H7 (cell line): ENCODE measurements at regions not wholly inside any gene's neighbourhood (a gene's known extent, or its start where the extent isn't known, plus 50 kb on each side); places are given as distances from the start of the nearest gene placed in this dataset.
"Not testable (repeated sequence)": the region's sequence is repeated elsewhere in the genome, so short reads cannot be mapped to it uniquely, and the experiment has no call there.

Experiments used
- DNase-seq: peaks from one replicate; pipeline ENCODE4 v3.0.0; 2012
- H3K27me3 ChIP-seq: 2 replicates; pipeline ENCODE4 v1.6.0; 2011; ENCODE audit warnings: mild to moderate bottlenecking, low read length; ENCODE audit not compliant: control insufficient read depth, insufficient read depth
- H3K36me3 ChIP-seq: replicated peaks from 2 replicates; pipeline ENCODE4 v1.5.1; 2011; ENCODE audit warnings: low read length; ENCODE audit not compliant: control insufficient read depth, insufficient read depth
- H3K4me3 ChIP-seq: 2 replicates; pipeline ENCODE4 v1.5.1; 2011; ENCODE audit warnings: low read depth, mild to moderate bottlenecking, control low read depth, low read length, moderate library complexity; ENCODE audit not compliant: insufficient read depth

GRCh38 chr7:27438881-27439589, 196.4 kb downstream of the EVX1 start:
- Histone ChIP-seq H3K36me3 (no peaks in the 10 kb centered on the region), H3K4me3 (no peak overlapping the region), H3K27me3 (no peaks in the 10 kb centered on the region)
- no peak for DNase-seq

GRCh38 chr7:27442455-27442854, 199.9 kb downstream of the EVX1 start:
- no peak for DNase-seq
- no peaks in the 10 kb centered on the region for H3K36me3 ChIP-seq

GRCh38 chr7:27449046-27449445, 206.4 kb downstream of the EVX1 start:
- not testable (repeated sequence) for DNase-seq, H3K36me3 ChIP-seq, H3K4me3 ChIP-seq, H3K27me3 ChIP-seq

More at GRCh38 chr7:27442455-27442854, 199.9 kb downstream of the EVX1 start:
- H3K4me3 ChIP-seq, result no peak overlapping the region
- no peaks in the 10 kb centered on the region for H3K27me3 ChIP-seq

- Histone ChIP-seq H3K4me3 (no peak overlapping the region), H3K36me3 (no peaks in the 10 kb centered on the region), H3K27me3 (no peaks in the 10 kb centered on the region)
- no peak for DNase-seq
Measured at GRCh38 chr7:27453702-27454405, 208.8 kb downstream of the HIBADH start.

GRCh38 chr7:27457120-27457519, 205.6 kb downstream of the HIBADH start:
- not testable (repeated sequence) for H3K36me3 ChIP-seq, H3K4me3 ChIP-seq, DNase-seq, H3K27me3 ChIP-seq

GRCh38 chr7:27457603-27458565, 204.8 kb downstream of the HIBADH start:
- DNase-seq, H3K27me3 ChIP-seq, H3K4me3 ChIP-seq, H3K36me3 ChIP-seq: not testable (repeated sequence)

GRCh38 chr7:27459021-27459730, 203.5 kb downstream of the HIBADH start:
- no peak for DNase-seq
- Histone ChIP-seq H3K36me3 (no peaks in the 10 kb centered on the region), H3K4me3 (no peak overlapping the region), H3K27me3 (no peaks in the 10 kb centered on the region)

GRCh38 chr7:27459731-27460053, 203.0 kb downstream of the HIBADH start:
- DNase-seq, result no peak
- H3K36me3 ChIP-seq, result no peaks in the 10 kb centered on the region
- H3K4me3 ChIP-seq, result no peak overlapping the region
- H3K27me3 ChIP-seq, result no peaks in the 10 kb centered on the region

GRCh38 chr7:27462575-27463270, 200.0 kb downstream of the HIBADH start:
- Histone ChIP-seq H3K27me3 (no peaks in the 10 kb centered on the region), H3K36me3 (no peaks in the 10 kb centered on the region), H3K4me3 (no peak overlapping the region)
- DNase-seq, result no peak

GRCh38 chr7:27464970-27465369, 197.7 kb downstream of the HIBADH start:
- no peaks in the 10 kb centered on the region for H3K27me3 ChIP-seq
- no peak for DNase-seq
- H3K36me3 ChIP-seq, result no peaks in the 10 kb centered on the region
- no peak overlapping the region for H3K4me3 ChIP-seq

- DNase-seq, result no peak
- Histone ChIP-seq H3K27me3 (no peaks in the 10 kb centered on the region), H3K36me3 (no peaks in the 10 kb centered on the region), H3K4me3 (no peak overlapping the region)
Measured at GRCh38 chr7:27466703-27467102, 196.0 kb downstream of the HIBADH start.

- H3K4me3 ChIP-seq, result no peak overlapping the region
- H3K36me3 ChIP-seq, result no peaks in the 10 kb centered on the region
- DNase-seq, result no peak
- H3K27me3 ChIP-seq, result no peaks in the 10 kb centered on the region
Measured at GRCh38 chr7:27472043-27472442, 190.6 kb downstream of the HIBADH start.
